ENCODE measurements at regions not wholly inside any gene's neighbourhood (a gene's known extent, or its start where the extent isn't known, plus 50 kb on each side); places are given as distances from the start of the nearest gene placed in this dataset.

DNA sequence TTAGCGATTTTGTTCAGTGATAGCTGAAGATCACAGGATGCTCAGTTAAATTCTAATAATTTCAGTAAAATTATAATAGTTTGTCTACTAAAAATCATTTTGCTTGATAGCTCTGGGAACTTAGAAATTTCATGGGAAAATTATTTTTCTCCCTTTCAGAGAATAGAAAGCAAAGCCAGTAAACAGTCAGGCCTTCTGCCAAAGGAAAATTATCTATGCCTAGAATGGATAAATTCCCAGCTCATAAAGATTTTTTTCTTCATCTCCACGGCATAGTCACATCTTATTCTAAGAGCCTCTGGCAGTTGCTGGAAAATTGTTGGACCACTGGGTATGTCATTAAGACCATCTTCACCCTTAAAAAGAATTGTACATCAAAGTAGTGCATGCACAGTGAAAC, 169.6 kb upstream of the ANO3 start:
- DNase-seq = no peak
- intact Hi-C loops (cut with DNase I) = no loop called here
- ATAC-seq = no peak

DNA sequence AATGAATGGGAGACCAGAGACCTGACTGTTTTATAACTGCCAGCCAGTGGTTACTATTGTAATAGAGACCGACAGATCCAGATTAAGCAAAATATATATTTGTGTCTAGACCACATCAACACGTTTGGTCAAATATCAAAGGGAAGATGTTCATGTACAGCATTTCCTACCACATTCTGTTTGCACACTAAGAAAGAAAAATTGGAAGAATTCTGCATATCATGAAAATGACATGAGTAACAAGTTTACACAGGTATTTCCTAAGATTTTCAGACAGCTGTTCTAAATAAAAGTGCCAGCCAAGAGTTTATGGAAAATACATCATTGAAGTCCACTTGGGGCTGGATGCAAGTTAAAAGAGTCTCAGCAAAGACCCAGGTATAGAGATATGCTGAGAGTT, 145.5 kb upstream of the ANO3 start:
- intact Hi-C loops (cut with DNase I) = no loop called here
- no peak for ATAC-seq
- DNase-seq = no peak

DNA sequence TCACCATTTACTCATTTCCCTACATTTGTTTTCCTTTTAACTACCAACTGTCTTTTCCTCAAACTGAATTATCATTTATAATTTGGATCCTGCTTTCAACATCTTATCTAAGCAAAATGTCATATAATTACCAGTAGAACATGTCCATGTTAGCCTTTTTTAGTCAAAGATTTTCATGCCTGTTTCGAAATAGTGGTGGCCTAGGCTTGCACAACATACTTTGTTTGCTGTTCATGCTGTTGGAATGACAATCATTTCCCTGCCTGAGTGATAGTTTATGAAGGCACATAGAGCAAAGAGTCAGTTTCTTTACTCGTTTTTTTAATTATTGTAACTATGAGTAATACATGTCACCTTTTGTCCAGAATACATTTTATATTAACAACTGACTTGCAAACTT, 144.3 kb upstream of the ANO3 start:
- ATAC-seq (peak in 1 of 2 donors; percentile 61), DNase-seq (no peak)
- intact Hi-C loops (cut with DNase I) = no loop called here

DNA sequence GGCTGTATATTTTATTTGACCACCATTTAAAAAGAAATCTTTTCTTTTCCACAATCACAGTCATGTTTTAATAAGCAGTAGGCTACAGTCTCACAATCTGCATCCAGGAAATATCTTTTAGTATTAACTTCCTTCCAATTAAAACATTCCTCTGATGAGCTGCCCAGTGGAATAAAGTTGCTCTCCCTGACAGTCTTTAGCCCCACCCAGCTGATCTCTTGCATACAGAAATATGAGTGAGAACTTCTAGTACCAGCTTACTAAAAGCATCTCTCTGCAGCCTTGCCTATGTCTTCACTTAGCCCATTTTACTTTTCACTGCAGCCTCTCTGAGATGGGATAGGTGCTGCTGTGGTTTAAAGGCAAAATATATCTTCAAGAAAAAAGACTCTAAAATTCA, 143.4 kb upstream of the ANO3 start:
- peak in 1 of 2 donors; percentile 21 for ATAC-seq
- no peak for DNase-seq
- intact Hi-C loops (cut with DNase I) = no loop called here

DNA sequence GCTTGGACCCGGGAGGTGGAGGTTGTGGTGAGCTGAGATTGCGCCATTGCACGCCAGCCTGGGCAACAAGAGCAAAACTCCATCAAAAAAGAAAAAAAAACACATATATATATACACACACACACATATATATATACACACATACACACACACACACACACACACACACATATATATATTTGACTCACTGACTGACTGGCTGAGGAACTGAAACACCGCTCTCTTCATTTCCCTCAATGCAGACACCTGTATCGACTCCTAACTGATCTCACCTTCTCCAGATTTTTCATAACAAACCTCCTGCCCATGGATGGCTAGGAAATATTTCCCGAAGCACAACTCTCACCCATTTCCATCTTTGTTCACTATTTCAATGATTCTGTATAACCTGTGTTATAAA, 140.7 kb upstream of the ANO3 start:
- no peak for ATAC-seq
- DNase-seq = no peak
- intact Hi-C loops (cut with DNase I) = no loop called here

DNA sequence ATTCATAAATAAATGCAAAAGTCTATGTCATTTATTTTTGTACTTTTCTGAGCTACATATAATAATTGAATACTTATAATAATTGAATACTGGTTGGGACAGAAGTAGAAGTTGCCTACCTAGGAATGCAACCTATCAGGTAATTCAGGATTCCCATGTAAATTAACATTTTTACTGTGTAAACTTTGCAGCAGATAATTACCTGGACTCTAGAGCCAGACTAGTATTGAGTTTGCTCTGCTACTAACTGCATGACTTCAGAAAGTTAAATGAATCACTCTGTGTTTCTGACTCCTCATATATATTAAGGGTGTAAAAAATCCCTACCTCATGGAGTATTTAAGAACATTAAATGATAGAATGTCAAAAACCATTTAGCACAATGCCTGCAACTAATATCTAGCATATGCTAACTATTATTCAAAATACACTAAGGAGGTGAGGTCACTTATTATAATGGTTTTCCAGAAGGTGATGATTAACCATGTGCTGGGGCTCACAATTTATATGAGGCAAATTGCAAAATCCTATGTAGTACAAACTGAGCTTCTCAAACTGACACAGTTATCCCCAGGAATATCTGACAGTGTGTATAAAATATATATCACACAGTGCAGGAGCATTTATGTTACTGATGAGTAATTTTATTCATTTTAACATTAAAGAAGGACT, 138.1 kb upstream of the ANO3 start:
- ATAC-seq (no peak), DNase-seq (no peak)
- intact Hi-C loops (cut with DNase I) = no loop called here

DNA sequence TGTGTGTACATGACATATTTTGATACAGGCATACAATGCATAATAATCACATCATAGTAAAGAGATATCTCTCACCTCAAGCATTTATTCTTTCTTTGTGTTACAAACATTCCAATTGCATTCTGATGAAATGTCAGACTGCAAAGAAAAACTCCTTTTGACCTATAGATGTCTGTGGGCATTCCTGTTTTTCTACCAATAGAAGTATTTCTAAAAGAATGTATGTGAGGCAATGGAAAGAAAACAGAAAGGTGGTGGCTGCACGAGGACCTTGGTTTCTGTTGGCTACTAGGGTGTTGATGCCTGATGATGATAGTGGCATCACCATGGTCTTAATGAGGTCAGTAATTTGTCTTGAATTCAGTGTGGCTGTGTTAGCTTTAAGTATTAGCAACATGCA, 137.0 kb upstream of the ANO3 start:
- no peak for ATAC-seq
- intact Hi-C loops (cut with DNase I) = no loop called here

DNA sequence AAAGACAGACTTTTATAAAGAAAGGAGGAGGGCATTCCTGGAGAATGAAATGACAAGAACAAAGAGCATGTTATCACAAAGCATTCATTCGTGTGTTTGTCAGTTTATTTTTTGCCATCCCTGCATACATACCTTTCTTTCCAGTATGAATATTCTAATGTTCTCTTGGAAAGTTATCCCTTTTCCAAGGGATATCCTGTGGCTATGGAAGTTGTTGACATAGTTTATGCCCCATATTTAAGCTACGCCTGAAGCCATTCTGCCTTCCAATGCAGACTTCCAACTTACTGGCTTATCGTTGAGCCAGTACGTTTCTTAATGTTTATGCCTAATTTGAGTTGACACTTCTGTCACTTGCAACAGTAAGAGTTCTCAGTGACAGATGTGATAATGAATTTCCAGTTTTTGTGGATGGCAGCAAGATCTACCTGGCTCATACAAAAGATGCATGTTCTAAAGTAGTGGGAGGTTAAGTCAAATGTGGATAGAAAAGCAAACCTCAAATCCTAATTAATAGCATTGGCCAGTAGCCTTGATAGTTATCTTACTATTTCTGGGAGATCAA, 133.3 kb upstream of the ANO3 start:
- DNase-seq = no peak
- intact Hi-C loops (cut with DNase I) = no loop called here
- no peak for ATAC-seq

More for the DNA sequence above, 137.0 kb upstream of the ANO3 start:
- no peak for DNase-seq

DNA sequence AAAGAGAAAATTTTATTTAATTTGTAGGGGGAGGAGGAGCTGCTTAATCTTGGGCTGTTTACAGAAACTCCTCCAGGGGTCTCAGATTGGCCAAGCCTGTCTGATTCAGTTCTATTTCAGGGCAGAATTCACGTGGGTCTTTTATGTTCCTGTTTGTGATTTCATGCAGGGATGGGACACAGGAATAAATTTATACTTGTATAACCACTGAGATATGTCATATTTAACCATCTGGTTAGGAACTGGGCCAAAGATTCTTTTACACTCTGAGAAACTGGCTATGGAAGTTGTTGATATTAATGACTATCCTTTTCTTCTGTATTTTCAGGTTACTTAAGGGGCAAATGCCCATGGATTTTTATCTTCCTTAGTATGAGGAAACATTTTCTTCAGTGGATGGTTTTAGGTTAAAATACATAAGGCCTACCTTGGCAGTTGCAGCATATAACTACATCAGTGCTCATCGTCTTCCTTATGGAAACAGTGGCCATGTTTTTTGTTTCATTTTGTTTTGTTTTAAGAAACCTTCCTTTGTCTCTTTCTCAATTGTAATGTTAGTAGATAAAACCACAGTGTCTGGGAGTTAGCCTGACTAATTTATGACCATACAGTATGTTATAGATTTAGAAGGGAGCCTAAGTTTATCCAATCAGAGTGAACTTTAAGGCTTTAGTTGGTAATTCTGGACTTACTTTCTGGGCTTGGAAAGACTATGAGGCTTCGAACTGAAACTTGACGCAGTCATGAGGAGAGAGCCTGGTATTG, 132.4 kb upstream of the ANO3 start:
- DNase-seq = no peak
- no peak for ATAC-seq
- intact Hi-C loops (cut with DNase I) = no loop called here

DNA sequence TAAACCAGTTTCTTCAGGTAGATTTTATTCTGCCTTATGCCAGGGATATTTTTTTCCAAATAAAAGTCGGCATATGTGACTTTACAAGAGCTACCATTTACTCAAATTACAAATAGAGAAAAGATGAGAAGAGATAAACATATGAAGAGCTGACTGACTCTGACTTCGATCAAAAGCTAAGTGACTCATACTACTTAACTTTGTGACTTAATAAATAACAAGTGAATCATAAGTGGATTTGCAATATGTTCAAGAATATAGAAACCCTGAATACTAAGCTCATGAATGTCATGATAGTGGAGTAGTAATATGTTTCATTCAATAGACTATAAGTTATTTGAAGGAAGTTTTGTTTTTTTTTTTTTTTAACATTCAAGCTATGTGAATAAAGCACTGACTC, 130.5 kb upstream of the ANO3 start:
- intact Hi-C loops (cut with DNase I) = no loop called here
- ATAC-seq (no peak), DNase-seq (no peak)

DNA sequence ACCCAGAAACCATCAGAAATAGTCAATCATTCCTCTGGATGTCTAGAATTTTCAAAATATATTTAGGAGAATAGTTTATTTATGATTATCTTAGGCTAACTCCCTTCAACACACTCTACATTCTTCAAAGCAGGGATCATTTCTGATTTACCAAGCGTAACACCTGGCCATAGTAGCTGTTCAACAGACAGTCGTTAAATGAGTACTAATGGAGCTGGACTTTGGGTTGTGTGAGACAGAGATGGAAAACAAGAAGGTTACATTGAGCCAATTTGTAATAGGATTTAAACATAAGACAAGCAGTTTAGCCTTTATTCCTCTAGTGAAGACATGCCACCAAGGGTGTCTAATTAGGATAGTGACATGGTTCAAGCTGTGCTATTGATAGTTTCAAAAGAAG, 129.2 kb upstream of the ANO3 start:
- ATAC-seq (no peak), DNase-seq (no peak)
- intact Hi-C loops (cut with DNase I) = no loop called here

DNA sequence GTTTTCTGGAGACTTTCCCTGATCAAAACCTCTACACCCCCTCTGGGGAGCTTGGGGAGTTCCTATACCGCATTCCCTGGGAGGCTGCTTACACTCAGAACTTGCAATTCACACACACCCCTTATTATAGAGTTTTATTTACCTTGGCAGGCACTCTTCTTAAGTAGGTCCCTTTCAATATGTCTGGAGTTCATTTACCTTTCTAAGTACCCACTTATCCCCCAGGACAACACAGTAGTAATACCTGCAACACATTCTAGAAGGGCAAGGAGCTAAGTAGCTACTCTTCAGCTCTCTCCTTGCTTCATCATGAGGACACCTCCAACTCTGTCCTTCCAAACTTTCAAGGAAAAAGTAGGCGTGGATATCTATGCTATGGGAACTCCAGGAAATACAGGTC, 127.8 kb upstream of the ANO3 start:
- ATAC-seq (no peak), DNase-seq (no peak)
- intact Hi-C loops (cut with DNase I) = no loop called here

DNA sequence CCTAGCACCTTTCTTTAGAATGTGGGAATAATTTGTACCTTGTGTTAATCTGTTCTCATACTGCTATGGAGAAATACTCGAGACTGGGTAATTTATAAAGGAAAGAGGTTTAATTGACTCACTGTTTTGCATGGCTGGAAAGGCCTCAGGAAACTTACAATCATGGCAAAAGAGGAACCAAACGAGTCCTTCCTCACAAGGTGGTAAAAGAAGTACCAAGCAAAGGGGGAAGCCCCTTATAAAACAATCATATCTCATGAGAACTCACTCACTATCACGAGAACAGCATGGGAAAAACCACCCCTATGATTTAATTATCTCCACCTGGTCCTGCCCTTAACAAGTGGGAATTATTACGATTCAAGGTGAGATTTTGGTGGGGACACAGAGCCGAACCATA, 127.1 kb upstream of the ANO3 start:
- ATAC-seq (no peak), DNase-seq (no peak)
- intact Hi-C loops (cut with DNase I) = no loop called here

DNA sequence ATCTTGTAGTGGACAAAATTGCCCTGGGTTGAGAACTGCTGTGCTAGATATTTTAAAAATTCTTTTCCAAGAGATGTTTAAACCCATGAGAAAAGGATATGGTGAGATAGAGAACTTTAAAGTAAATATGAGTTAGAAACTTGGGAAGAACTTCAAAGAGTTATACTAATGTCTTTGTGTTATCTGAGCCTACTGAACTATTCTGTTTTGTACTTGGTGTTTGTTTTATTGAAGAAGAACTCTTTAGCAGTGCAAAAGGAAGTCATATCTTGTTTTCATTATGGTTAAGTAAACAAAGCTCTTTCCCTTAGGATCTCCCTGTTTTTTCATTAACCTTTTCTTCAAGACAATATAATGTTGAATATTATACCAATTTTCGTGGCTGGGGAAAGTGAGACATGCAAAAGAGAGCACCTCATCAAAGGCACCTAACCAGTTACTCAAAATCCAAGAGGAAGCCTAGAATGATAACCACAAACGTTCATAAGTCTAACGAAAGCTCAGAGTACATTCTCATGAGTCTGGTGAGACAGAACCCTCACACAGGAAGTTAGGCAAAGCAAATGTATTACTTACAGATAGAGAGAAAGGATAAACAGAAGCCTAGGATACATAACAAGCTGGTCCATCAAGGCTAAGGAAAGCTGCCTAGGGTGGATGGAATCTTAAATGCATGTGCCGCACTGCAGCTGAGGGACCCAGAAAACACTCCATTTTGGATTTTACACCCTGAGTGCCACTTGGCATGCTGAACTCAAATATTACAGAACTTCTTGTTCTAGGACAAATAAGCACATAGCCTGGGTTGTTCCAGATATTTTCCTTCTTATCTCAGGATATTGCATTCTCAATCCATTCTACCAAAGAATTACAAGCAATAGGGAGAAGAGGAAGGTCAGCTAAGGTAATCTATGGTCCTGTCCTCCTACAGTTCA, 112.5 kb upstream of the ANO3 start:
- ATAC-seq (no peak), DNase-seq (no peak)
- intact Hi-C loops (cut with DNase I) = no loop called here

DNA sequence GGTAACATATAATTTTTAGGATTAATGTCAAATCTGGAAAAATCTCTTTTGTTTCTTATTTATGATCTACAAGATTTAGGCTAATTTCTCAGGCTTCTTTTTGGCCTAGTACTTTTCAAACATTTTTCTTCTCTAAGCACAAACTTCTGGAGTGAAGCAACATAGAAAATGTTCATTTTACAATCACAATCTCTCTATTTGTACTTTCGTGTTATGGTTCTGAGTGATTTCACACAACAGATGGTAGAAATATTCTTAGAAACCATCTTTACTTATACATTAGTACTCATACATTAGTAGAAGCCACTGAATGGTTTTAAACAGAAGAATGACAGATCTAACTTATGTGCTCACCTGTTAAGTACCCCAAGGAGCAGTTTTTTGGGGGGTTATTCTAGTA, 106.3 kb upstream of the ANO3 start:
- intact Hi-C loops (cut with DNase I) = loop anchor here in 1 of 2 donors (5.0 kb wide), 1 partner anchor 243 kb away; no protein-coding TSS in a partner anchor
- DNase-seq = no peak
- no peak for ATAC-seq

DNA sequence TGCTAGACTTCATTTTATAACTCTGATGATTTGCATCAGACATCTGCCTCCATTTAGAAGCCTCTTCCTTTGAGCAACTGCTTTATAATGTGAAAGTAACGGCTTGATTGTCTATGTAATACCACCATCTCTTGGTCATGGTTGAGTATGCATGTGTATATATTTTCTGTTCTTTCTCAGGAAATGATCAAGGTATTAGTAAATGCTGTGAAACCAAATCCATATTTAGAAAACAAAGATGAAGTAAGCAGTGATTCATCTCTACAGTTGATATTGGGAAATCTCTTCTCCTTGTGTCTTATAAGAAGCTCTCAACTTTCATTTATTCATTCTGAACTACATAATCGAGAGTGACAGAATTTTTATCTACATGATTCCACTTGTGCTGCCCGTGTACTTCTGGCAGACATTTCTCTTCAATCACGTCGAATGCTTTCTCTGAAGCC, 104.6 kb upstream of the ANO3 start:
- ATAC-seq (peak; percentile 59 to 63), DNase-seq (no peak)
- intact Hi-C loops (cut with DNase I) = loop anchor here in 1 of 2 donors (5.0 kb wide), 1 partner anchor 245 kb away; no protein-coding TSS in a partner anchor

DNA sequence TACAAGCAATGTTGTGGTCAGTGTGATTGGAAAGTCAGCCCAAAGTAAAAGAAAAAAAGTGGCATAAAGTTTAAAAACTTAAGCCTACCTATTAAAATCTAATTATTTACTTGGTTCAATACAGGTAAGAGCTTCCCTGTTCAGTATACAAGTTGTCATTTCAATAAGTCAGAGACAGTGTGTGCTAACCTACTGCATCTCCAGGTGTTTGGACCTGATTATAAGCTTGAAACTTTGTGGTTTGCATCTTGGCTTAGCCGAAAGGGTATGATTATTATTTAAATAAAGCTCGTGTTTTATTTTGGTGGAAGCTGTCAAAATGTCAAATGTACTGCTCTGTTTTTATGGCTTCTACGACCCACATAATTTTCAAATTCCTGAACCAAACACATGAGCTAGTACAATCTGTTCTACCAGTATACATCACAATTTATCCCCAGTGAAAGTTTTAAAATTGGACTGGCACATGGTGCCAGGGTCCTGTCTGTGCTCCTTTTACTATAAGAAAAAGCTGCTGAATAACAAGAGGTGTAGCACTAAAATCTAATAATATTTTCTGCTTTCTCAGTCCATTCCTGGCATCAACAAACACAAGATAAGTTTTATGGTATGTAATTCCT, 103.9 kb upstream of the ANO3 start:
- no peak for ATAC-seq
- intact Hi-C loops (cut with DNase I) = loop anchor here in 1 of 2 donors (5.0 kb wide), 1 partner anchor 246 kb away; no protein-coding TSS in a partner anchor
- DNase-seq = no peak

DNA sequence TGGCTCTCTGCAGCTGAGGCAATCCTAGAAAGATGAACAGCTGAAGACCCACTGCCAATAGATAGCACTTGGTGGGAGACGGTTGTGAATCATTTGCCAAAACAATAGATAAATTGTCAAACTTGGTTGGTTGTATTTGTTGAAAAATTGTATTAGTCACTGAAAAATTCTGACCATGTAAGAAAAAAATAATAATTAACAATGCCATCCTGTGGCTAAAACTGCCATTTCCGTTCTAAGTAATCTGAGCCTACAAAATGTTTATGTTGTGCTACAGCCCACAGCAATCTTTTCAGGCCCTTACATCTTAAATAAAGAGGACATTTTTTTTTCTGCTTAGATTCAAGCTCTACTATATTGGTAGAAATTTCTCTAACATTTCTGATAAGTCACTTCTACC, 103.2 kb upstream of the ANO3 start:
- ATAC-seq (no peak), DNase-seq (no peak)
- intact Hi-C loops (cut with DNase I) = loop anchor here in 1 of 2 donors (5.0 kb wide), 1 partner anchor 246 kb away; no protein-coding TSS in a partner anchor

DNA sequence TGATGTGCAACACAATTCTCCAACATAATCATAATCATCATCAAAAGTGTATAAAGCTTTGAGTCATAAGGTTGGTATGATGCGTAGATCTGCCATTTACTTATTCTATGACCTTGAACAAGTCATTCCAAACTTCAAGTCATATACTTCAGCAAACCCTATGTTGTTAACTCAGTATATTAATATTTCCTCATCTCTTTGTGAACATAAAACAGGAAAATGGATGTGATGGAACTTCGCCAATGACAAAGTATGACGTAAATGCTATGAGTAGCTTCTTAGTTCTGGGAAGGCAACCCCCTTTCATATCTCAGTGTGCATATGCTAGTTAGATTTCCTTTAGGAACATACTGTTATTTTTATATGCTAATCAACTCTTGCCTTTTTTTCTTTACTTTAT, 102.7 kb upstream of the ANO3 start:
- intact Hi-C loops (cut with DNase I) = loop anchor here in 1 of 2 donors (5.0 kb wide), 1 partner anchor 247 kb away; no protein-coding TSS in a partner anchor
- no peak for DNase-seq
- no peak for ATAC-seq
